ENCODE measurements at regions not wholly inside any gene's neighbourhood (a gene's known extent, or its start where the extent isn't known, plus 50 kb on each side); places are given as distances from the start of the nearest gene placed in this dataset.

- Mint-ChIP-seq H3K4me1 (no peaks in the 10 kb centered on the region), H3K4me3 (no peak overlapping the region), H3K27ac (no peak overlapping the region), H3K27me3 (no peaks in the 10 kb centered on the region), H3K36me3 (ENCODE audit: low read depth) (no peaks in the 10 kb centered on the region), H3K9me3 (no peaks in the 10 kb centered on the region)
- CTCF ChIA-PET: interaction anchor here (1.6 kb wide), 1 partner anchor 239 kb away, joined by 5 read pairs; no protein-coding TSS in a partner anchor
- DNase-seq: no peak
- POLR2A ChIA-PET: no interaction called here
These were observed 117.5 kb upstream of the BOD1 start for GRCh38 chr5:173733831-173734501.

GRCh38 chr5:173734716-173735115, 118.3 kb upstream of the BOD1 start:
- H3K27ac Mint-ChIP-seq: no peak overlapping the region
- CTCF ChIA-PET: no interaction called here
- POLR2A ChIA-PET: no interaction called here
- H3K4me1 Mint-ChIP-seq: no peaks in the 10 kb centered on the region
- no peaks in the 10 kb centered on the region for H3K36me3 Mint-ChIP-seq (ENCODE audit: low read depth)
- no peak for DNase-seq
- no peaks in the 10 kb centered on the region for H3K9me3 Mint-ChIP-seq
- no peaks in the 10 kb centered on the region for H3K27me3 Mint-ChIP-seq
- H3K4me3 Mint-ChIP-seq: no peak overlapping the region

- Mint-ChIP-seq H3K4me1 (no peaks in the 10 kb centered on the region), H3K27ac (no peak overlapping the region), H3K27me3 (no peaks in the 10 kb centered on the region), H3K9me3 (no peaks in the 10 kb centered on the region), H3K4me3 (no peak overlapping the region), H3K36me3 (ENCODE audit: low read depth) (no peaks in the 10 kb centered on the region)
- ChIA-PET CTCF (interaction anchor here (0.7 kb wide), 1 partner anchor 126 kb away, joined by 3 read pairs; no protein-coding TSS in a partner anchor), POLR2A (no interaction called here)
- no peak for DNase-seq
These were observed 118.7 kb upstream of the BOD1 start for GRCh38 chr5:173735184-173735583.

GRCh38 chr5:173735691-173736090, 119.2 kb upstream of the BOD1 start:
- CTCF ChIA-PET: interaction anchor here (0.7 kb wide), 1 partner anchor 126 kb away, joined by 3 read pairs; no protein-coding TSS in a partner anchor
- no peaks in the 10 kb centered on the region for H3K36me3 Mint-ChIP-seq (ENCODE audit: low read depth)
- POLR2A ChIA-PET: no interaction called here
- H3K4me1 Mint-ChIP-seq: no peaks in the 10 kb centered on the region
- H3K27me3 Mint-ChIP-seq: no peaks in the 10 kb centered on the region
- no peak overlapping the region for H3K27ac Mint-ChIP-seq
- no peaks in the 10 kb centered on the region for H3K9me3 Mint-ChIP-seq
- H3K4me3 Mint-ChIP-seq: no peak overlapping the region
- DNase-seq: no peak

GRCh38 chr5:173736374-173736773, 119.9 kb upstream of the BOD1 start:
- Mint-ChIP-seq H3K4me3 (no peak overlapping the region), H3K4me1 (no peaks in the 10 kb centered on the region), H3K27ac (no peak overlapping the region), H3K9me3 (no peaks in the 10 kb centered on the region), H3K27me3 (no peaks in the 10 kb centered on the region), H3K36me3 (ENCODE audit: low read depth) (no peaks in the 10 kb centered on the region)
- ChIA-PET CTCF (no interaction called here), POLR2A (no interaction called here)
- DNase-seq: no peak

GRCh38 chr5:173736923-173737412, 120.5 kb upstream of the BOD1 start:
- CTCF ChIA-PET: no interaction called here
- no peak for DNase-seq
- Mint-ChIP-seq H3K27ac (no peak overlapping the region), H3K27me3 (no peaks in the 10 kb centered on the region), H3K4me3 (no peak overlapping the region), H3K36me3 (ENCODE audit: low read depth) (no peaks in the 10 kb centered on the region), H3K4me1 (no peaks in the 10 kb centered on the region), H3K9me3 (no peaks in the 10 kb centered on the region)
- POLR2A ChIA-PET: no interaction called here

GRCh38 chr5:173739741-173740140, 123.3 kb upstream of the BOD1 start:
- Mint-ChIP-seq H3K36me3 (ENCODE audit: low read depth) (no peaks in the 10 kb centered on the region), H3K9me3 (no peaks in the 10 kb centered on the region), H3K27ac (no peak overlapping the region), H3K27me3 (no peaks in the 10 kb centered on the region), H3K4me1 (no peaks in the 10 kb centered on the region), H3K4me3 (no peak overlapping the region)
- ChIA-PET CTCF (no interaction called here), POLR2A (no interaction called here)
- no peak for DNase-seq

- no peak overlapping the region for H3K4me3 Mint-ChIP-seq
- H3K36me3 Mint-ChIP-seq (ENCODE audit: low read depth): no peaks in the 10 kb centered on the region
- H3K9me3 Mint-ChIP-seq: no peaks in the 10 kb centered on the region
- no peaks in the 10 kb centered on the region for H3K27me3 Mint-ChIP-seq
- ChIA-PET POLR2A (no interaction called here), CTCF (no interaction called here)
- H3K4me1 Mint-ChIP-seq: no peaks in the 10 kb centered on the region
- no peak overlapping the region for H3K27ac Mint-ChIP-seq
- DNase-seq: no peak
These were observed 124.0 kb upstream of the BOD1 start for GRCh38 chr5:173740400-173740799.

GRCh38 chr5:173741087-173741486, 124.6 kb upstream of the BOD1 start:
- Mint-ChIP-seq H3K36me3 (ENCODE audit: low read depth) (no peaks in the 10 kb centered on the region), H3K9me3 (no peaks in the 10 kb centered on the region), H3K4me1 (no peaks in the 10 kb centered on the region), H3K27me3 (no peaks in the 10 kb centered on the region), H3K27ac (no peak overlapping the region), H3K4me3 (no peak overlapping the region)
- CTCF ChIA-PET: no interaction called here
- no peak for DNase-seq
- POLR2A ChIA-PET: no interaction called here

GRCh38 chr5:173741729-173742431, 125.4 kb upstream of the BOD1 start:
- Mint-ChIP-seq H3K36me3 (ENCODE audit: low read depth) (no peaks in the 10 kb centered on the region), H3K9me3 (no peaks in the 10 kb centered on the region), H3K27ac (no peak overlapping the region), H3K4me3 (no peak overlapping the region), H3K27me3 (no peaks in the 10 kb centered on the region), H3K4me1 (no peaks in the 10 kb centered on the region)
- ChIA-PET CTCF (no interaction called here), POLR2A (no interaction called here)
- no peak for DNase-seq

GRCh38 chr5:173742432-173742816, 126.0 kb upstream of the BOD1 start:
- Mint-ChIP-seq H3K27ac (no peak overlapping the region), H3K4me3 (no peak overlapping the region), H3K4me1 (no peaks in the 10 kb centered on the region), H3K9me3 (no peaks in the 10 kb centered on the region), H3K27me3 (no peaks in the 10 kb centered on the region), H3K36me3 (ENCODE audit: low read depth) (no peaks in the 10 kb centered on the region)
- ChIA-PET POLR2A (no interaction called here), CTCF (no interaction called here)
- no peak for DNase-seq

GRCh38 chr5:173743641-173744343, 127.3 kb upstream of the BOD1 start:
- no peak for DNase-seq
- Mint-ChIP-seq H3K9me3 (no peaks in the 10 kb centered on the region), H3K4me1 (no peaks in the 10 kb centered on the region), H3K27ac (no peak overlapping the region), H3K27me3 (no peaks in the 10 kb centered on the region), H3K36me3 (ENCODE audit: low read depth) (no peaks in the 10 kb centered on the region), H3K4me3 (no peak overlapping the region)
- ChIA-PET CTCF (no interaction called here), POLR2A (no interaction called here)

- no peaks in the 10 kb centered on the region for H3K36me3 Mint-ChIP-seq (ENCODE audit: low read depth)
- no peaks in the 10 kb centered on the region for H3K4me1 Mint-ChIP-seq
- POLR2A ChIA-PET: no interaction called here
- no peak overlapping the region for H3K4me3 Mint-ChIP-seq
- CTCF ChIA-PET: no interaction called here
- H3K27ac Mint-ChIP-seq: no peak overlapping the region
- no peak for DNase-seq
- H3K9me3 Mint-ChIP-seq: no peaks in the 10 kb centered on the region
- H3K27me3 Mint-ChIP-seq: no peaks in the 10 kb centered on the region
These were observed 128.1 kb upstream of the BOD1 start for GRCh38 chr5:173744551-173744950.
